LNCaP clone FGC (cell line): ENCODE measurements at regions not wholly inside any gene's neighbourhood (a gene's known extent, or its start where the extent isn't known, plus 50 kb on each side); places are given as distances from the start of the nearest gene placed in this dataset.

Experiments
- DNase-seq: peaks from one replicate; pipeline ENCODE4 v3.0.0-alpha.2; 2011; ENCODE audit warnings: low read depth
- H3K4me3 ChIP-seq: 2 replicates; pipeline ENCODE4 v1.5.1; 2011; ENCODE audit warnings: mild to moderate bottlenecking, low read depth, low read length, control low read depth
- TF ChIP-seq, protein P1 (sequence below): IDR thresholded peaks from 2 replicates; pipeline ENCODE4 v1.5.1; 2012; ENCODE audit warnings: mild to moderate bottlenecking; ENCODE audit not compliant: control insufficient read depth, insufficient read depth; ENCODE audit errors: extremely low read depth

DNA sequence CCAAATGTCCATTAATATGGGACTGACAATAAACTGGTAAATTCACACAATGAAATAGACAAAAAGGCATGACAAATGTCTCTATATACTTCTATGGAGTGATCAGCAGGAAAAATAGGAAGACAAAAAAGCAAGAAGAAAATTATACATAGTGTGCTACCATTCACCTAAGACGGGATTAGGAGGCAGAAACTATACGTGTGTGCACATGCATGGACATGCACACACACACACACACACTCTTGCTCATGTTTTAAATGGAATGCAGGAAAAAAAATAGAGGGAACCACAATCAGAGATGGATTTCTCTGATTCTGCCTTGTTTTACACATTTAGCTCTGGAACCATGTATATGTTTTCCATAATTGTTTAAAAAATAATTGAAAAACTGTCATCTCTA, 119.0 kb downstream of the ZFAND4 start:
- TF ChIP-seq, protein P1, sequence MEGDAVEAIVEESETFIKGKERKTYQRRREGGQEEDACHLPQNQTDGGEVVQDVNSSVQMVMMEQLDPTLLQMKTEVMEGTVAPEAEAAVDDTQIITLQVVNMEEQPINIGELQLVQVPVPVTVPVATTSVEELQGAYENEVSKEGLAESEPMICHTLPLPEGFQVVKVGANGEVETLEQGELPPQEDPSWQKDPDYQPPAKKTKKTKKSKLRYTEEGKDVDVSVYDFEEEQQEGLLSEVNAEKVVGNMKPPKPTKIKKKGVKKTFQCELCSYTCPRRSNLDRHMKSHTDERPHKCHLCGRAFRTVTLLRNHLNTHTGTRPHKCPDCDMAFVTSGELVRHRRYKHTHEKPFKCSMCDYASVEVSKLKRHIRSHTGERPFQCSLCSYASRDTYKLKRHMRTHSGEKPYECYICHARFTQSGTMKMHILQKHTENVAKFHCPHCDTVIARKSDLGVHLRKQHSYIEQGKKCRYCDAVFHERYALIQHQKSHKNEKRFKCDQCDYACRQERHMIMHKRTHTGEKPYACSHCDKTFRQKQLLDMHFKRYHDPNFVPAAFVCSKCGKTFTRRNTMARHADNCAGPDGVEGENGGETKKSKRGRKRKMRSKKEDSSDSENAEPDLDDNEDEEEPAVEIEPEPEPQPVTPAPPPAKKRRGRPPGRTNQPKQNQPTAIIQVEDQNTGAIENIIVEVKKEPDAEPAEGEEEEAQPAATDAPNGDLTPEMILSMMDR, result no peak
- no peak for DNase-seq
- H3K4me3 ChIP-seq, result no peak overlapping the region

DNA sequence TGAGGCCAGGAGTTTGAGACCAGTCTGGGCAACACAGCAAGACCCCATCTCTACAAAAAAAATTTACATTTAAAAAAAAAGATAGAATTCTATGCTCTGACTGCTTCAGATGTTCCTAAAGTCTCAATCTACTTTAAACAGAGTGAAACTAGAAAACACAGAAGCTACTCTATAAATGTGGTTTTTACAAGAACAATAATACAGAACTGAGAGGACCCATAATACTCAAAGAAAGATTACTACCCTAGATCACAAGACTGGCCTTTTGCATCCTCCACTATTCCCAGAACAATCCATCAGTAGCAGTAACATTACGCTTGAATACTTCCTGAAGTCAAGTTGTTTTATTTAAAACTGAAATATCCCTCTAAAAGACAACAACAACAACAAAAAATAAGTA, 119.4 kb downstream of the ZFAND4 start:
- TF ChIP-seq, protein P1, result no peak
- H3K4me3 ChIP-seq, result no peak overlapping the region
- no peak for DNase-seq

DNA sequence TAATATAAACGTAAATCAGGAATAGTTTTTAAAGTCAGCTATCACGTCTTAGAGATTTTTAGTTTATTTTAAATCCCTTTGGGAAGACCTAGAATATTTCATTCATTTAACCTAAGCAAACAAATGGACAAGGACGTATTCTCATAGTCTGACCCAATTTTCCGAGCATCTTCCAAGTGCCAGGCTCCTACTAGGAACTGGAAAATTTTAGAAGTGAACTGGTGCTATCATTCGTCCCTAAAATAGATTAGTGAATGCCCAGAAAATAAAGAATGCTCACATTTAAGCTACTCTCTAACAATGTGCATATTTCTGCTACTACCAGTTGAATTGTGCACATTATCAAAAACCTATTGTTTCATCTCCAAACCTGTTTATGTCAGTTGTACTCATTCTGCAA, 120.1 kb downstream of the ZFAND4 start:
- no peak for DNase-seq
- TF ChIP-seq, protein P1, result no peak
- no peak overlapping the region for H3K4me3 ChIP-seq

DNA sequence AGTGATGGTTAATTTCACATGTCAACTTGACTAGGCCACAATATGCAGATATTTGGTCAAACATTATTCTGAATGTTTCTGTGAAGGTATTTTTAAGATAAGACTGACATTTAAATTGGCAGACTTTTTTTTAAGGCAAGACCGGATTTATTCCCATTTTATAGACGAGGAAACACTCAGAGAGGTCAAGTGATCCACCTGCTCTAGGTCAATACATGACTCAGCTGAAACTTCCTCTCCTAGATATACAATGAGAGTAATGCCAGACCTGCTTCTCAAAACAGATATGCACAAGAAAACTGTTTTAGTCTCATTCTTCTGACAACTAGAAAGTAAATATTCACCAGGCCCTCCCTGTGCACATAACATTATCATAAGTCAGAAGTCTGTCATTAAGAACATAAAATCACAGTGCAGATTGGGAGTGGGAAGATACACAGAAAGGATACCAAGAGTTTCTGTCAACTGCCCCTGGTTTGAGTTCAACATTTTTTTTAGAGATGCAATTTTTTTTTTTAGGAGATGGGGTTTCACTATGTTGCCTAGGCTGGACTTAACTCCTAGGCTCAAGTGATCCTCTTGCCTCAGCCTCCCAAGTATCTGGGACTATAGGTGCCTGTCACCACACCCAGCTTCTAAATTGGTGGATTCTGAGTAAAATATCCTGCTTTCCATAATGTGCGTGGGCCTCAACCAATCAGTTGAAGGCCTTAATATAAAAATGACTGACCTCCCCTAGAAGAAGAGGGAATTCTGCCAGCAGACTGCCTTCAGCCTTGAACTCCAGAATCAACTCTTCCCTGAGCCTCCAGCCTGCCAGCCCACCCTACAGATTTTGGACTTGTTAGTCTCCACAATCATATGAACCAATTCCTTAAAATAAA, 121.4 kb downstream of the ZFAND4 start:
- TF ChIP-seq, protein P1, result no peak
- peak; percentile 14 for DNase-seq
- H3K4me3 ChIP-seq, result no peak overlapping the region

DNA sequence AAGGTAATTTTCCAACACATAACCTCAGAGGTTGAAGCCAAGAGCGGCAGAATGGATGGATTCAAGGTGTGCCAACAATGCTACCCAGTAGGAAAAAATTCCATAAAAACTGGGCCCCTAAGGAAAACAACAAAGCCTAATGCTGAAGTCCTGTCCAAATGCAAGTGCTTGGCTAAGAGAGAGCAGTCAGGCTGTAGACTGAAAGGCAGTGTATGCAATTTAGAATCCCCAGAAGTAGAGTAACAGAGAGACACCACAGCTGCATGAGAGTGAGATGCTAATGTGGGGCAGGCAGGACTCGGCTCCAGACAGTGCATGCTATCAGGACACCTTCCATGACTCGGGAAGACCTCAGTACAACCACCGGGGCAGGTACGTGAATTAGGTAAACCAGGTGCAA, 124.5 kb downstream of the ZFAND4 start:
- H3K4me3 ChIP-seq, result no peak overlapping the region
- no peak for DNase-seq
- TF ChIP-seq, protein P1, result no peak

DNA sequence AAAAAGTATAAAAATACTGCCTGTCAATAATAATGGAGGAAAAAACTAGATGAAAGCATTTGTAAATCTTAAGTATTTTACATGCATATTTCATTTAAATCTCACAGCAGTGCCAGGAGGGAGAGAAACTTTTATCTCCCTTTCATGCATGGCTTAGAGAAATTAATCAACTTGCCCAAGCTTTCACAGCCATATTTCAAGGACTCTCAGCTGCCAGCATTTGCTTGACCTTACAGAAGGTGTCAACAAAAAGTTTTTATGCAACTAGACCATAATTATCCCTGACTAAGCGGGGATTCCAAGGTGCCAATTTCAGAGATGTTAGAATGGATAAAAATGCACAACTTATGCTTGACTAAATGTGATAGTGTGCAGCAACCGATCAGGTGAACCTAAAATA, 125.4 kb downstream of the ZFAND4 start:
- TF ChIP-seq, protein P1, result no peak
- DNase-seq, result no peak
- no peak overlapping the region for H3K4me3 ChIP-seq

GRCh38 chr10:45545150-45545549, 127.4 kb downstream of the ZFAND4 start:
- no peak overlapping the region for H3K4me3 ChIP-seq
- TF ChIP-seq, protein P1, result no peak
- no peak for DNase-seq
